ENCODE measurements at regions not wholly inside any gene's neighbourhood (a gene's known extent, or its start where the extent isn't known, plus 50 kb on each side); places are given as distances from the start of the nearest gene placed in this dataset.

DNA sequence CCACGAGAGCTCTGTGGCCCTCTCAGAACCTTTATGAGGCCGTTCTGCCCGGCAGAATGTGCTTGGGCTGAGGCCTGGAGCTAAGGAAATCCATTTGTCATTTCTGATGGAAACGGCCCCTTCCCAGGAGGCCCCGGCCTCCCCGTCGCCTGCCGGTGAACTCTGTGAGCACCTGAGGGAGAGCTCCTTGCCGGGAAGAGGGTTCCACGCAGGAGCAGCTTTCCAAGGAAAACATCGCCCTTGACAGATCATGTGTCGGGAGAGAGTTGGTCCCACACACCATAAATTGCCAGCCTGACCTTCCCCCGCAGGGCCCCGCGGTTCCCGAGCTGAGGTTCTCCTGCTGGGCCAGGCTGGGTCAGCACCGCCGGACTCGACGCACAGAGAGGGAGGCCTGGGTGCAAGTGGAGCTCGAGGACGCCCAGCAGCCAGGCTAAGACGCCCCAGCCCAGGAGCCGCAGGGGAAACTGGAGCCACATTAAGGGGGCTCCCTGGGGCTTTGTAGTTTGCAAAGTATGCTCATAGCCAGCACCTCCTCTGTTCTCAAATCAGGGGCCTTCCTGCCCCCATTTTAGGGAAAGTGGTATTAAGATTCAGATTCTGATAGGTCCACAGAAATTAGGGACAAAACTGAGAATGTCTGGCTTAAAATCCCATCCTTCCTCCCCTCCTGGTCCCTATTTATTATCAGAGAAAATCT, 239.5 kb downstream of the FOXD2 start:
- H3K56ac ChIP-seq (ENCODE audit: insufficient read length, low read depth, low read length): no peak overlapping the region
- H4K5ac ChIP-seq (ENCODE audit: insufficient read length, low read depth, low read length): no peak overlapping the region
- H3T11ph ChIP-seq (ENCODE audit: low read length): no peak overlapping the region
- no peak overlapping the region for H2BK20ac ChIP-seq (ENCODE audit: low read depth, low read length, poor library complexity, severe bottlenecking)
- no CpG with 5 or more reads among the region's 24 CpGs for WGBS (ENCODE audit: extremely low coverage, insufficient read length, low lambda C conversion rate)
- no peak overlapping the region for H2BK120ac ChIP-seq (ENCODE audit: low read depth, low read length, poor library complexity, severe bottlenecking)
- no peak overlapping the region for H4K8ac ChIP-seq (replicated peaks; ENCODE audit: insufficient read length, low read depth, low read length)
- H4K20me1 ChIP-seq (ENCODE audit: control insufficient read depth, insufficient read depth, insufficient read length): no peaks in the 10 kb centered on the region
- Mint-ChIP-seq H3K4me1 (peaks cover 5 to 15% of the 10 kb centered on the region in 2 experiments), H3K27me3 (ENCODE audit: low read depth) (peaks cover 27% of the 10 kb centered on the region), H3K36me3 (ENCODE audit: insufficient read depth in 1 of 3, low read depth in 3 of 3) (peaks cover 3 to 4% (median 3%) of the 10 kb centered on the region in 3 experiments; a peak in 6 of 7 replicates), H3K9me3 (peaks cover 10 to 14% of the 10 kb centered on the region in 2 experiments), H3K4me3 (no peak overlapping the region), H3K27ac (no peak overlapping the region)
- H2BK12ac ChIP-seq (ENCODE audit: insufficient read length, low read depth, low read length): no peak overlapping the region
- H2AFZ ChIP-seq (ENCODE audit: low read length): no peak overlapping the region
- no peaks in the 10 kb centered on the region for H3K79me1 ChIP-seq (ENCODE audit: insufficient read depth, low read depth, low read length, poor library complexity, severe bottlenecking)
- H2BK15ac ChIP-seq (ENCODE audit: low read depth, low read length): no peak overlapping the region
- no peak overlapping the region for H3K9ac ChIP-seq (ENCODE audit: extremely low read depth, insufficient read length, low read length)
- H2AK5ac ChIP-seq (ENCODE audit: insufficient read length, low read length): no peak overlapping the region
- no peak overlapping the region for H3K4ac ChIP-seq (ENCODE audit: low read depth, low read length)
- no peaks in the 10 kb centered on the region for H3K79me2 ChIP-seq (ENCODE audit: insufficient read depth, low read length)
- no peak overlapping the region for H4K91ac ChIP-seq (ENCODE audit: insufficient read length, low read depth, low read length)
- no peak overlapping the region for H2BK5ac ChIP-seq (ENCODE audit: insufficient read length, low read length)
- peaks cover 2% of the 10 kb centered on the region for H3K23me2 ChIP-seq (ENCODE audit: insufficient read length, low read depth, low read length, poor library complexity, severe bottlenecking)
- H3K27ac ChIP-seq (ENCODE audit: insufficient read length, low read depth, low read length): no peak overlapping the region
- H3K18ac ChIP-seq (ENCODE audit: insufficient read length, low read depth, low read length): no peak overlapping the region
- H3K23ac ChIP-seq (ENCODE audit: insufficient read length, low read depth, low read length): no peak overlapping the region
- TF ChIP-seq, protein P1, sequence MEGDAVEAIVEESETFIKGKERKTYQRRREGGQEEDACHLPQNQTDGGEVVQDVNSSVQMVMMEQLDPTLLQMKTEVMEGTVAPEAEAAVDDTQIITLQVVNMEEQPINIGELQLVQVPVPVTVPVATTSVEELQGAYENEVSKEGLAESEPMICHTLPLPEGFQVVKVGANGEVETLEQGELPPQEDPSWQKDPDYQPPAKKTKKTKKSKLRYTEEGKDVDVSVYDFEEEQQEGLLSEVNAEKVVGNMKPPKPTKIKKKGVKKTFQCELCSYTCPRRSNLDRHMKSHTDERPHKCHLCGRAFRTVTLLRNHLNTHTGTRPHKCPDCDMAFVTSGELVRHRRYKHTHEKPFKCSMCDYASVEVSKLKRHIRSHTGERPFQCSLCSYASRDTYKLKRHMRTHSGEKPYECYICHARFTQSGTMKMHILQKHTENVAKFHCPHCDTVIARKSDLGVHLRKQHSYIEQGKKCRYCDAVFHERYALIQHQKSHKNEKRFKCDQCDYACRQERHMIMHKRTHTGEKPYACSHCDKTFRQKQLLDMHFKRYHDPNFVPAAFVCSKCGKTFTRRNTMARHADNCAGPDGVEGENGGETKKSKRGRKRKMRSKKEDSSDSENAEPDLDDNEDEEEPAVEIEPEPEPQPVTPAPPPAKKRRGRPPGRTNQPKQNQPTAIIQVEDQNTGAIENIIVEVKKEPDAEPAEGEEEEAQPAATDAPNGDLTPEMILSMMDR (conservative IDR thresholded peaks at IDR 0.05): no peak
- peak; percentile 24 for DNase-seq
- peak overlapping the region; percentile 75; the same call in 1 of the 2 replicates for H3K14ac ChIP-seq (ENCODE audit: insufficient read depth, low read length)
- H3K4me1 ChIP-seq (ENCODE audit: insufficient read depth, low read length): no peaks in the 10 kb centered on the region
- no peaks in the 10 kb centered on the region; the same call in 1 of the 2 replicates for H3K27me3 ChIP-seq (ENCODE audit: insufficient read depth, low read length)
- no peaks in the 10 kb centered on the region for H3K9me3 ChIP-seq (ENCODE audit: control insufficient read depth, low read depth, low read length)
- H3K4me2 ChIP-seq (ENCODE audit: insufficient read depth, insufficient read length, low read length): no peak overlapping the region

Data from H9 (cell line).